Brain microvascular endothelial cell (primary cell): ENCODE measurements at regions not wholly inside any gene's neighbourhood (a gene's known extent, or its start where the extent isn't known, plus 50 kb on each side); places are given as distances from the start of the nearest gene placed in this dataset.

Experiments
- DNase-seq: peaks from one replicate; pipeline ENCODE4 v3.0.0-alpha.2; 2020
- H3K27ac ChIP-seq: fragments of 250-450 bp; sonication (Bioruptor Pico); 2 replicates; pipeline ENCODE4 v1.5.1; 2020; ENCODE audit warnings: mild to moderate bottlenecking, moderate library complexity
- H3K27me3 ChIP-seq: fragments of 250-450 bp; sonication (Bioruptor Pico); replicated peaks from 2 replicates; pipeline ENCODE4 v1.5.1; 2020; ENCODE audit warnings: mild to moderate bottlenecking
- H3K36me3 ChIP-seq: fragments of 250-450 bp; sonication (Bioruptor Pico); replicated peaks from 2 replicates; pipeline ENCODE4 v1.5.1; 2020; ENCODE audit warnings: mild to moderate bottlenecking
- H3K4me3 ChIP-seq: 2 replicates; pipeline ENCODE4 v1.5.1; 2011; ENCODE audit warnings: low read depth, mild to moderate bottlenecking, control low read depth, low read length, moderate library complexity
- in situ Hi-C: cut with HindIII; loops from 2 replicates; pipeline ENCODE4 v1.10.0; 2017; ENCODE audit warnings: low sequenced_read_pairs, low pct_ligation_motif_present
- TF ChIP-seq, protein P1 (sequence below): IDR thresholded peaks from 2 replicates; pipeline ENCODE4 v1.5.1; 2011; ENCODE audit warnings: low read depth, mild to moderate bottlenecking, moderate library complexity, low read length, control low read depth, inconsistent platforms; ENCODE audit errors: missing control alignments

DNA sequence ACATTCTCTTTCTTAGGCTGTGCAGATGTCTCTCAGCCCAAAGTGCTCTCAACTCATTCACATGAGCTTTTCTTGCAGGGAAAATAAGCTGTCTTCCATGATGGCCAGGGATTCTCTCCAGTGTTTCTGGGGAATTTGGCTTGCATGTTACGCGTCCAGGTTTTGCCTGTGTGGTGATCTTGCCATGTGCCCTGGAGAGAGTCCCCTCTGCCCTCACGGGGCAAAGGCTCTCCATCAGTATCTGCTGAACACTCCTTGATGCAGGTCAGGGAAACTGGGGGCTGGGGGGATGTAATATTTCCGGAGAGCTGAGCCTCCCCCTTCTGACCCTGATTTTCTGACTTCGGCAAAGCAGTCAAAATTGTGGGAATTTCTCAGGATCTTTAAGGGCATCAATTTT is 87.6 kb downstream of the ACKR3 start:
- Histone ChIP-seq H3K27me3 (no peaks in the 10 kb centered on the region), H3K4me3 (no peak overlapping the region), H3K36me3 (no peaks in the 10 kb centered on the region), H3K27ac (no peak overlapping the region)
- TF ChIP-seq, protein P1, sequence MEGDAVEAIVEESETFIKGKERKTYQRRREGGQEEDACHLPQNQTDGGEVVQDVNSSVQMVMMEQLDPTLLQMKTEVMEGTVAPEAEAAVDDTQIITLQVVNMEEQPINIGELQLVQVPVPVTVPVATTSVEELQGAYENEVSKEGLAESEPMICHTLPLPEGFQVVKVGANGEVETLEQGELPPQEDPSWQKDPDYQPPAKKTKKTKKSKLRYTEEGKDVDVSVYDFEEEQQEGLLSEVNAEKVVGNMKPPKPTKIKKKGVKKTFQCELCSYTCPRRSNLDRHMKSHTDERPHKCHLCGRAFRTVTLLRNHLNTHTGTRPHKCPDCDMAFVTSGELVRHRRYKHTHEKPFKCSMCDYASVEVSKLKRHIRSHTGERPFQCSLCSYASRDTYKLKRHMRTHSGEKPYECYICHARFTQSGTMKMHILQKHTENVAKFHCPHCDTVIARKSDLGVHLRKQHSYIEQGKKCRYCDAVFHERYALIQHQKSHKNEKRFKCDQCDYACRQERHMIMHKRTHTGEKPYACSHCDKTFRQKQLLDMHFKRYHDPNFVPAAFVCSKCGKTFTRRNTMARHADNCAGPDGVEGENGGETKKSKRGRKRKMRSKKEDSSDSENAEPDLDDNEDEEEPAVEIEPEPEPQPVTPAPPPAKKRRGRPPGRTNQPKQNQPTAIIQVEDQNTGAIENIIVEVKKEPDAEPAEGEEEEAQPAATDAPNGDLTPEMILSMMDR, result no peak
- no peak for DNase-seq
- in situ Hi-C loops, result no loop called here

DNA sequence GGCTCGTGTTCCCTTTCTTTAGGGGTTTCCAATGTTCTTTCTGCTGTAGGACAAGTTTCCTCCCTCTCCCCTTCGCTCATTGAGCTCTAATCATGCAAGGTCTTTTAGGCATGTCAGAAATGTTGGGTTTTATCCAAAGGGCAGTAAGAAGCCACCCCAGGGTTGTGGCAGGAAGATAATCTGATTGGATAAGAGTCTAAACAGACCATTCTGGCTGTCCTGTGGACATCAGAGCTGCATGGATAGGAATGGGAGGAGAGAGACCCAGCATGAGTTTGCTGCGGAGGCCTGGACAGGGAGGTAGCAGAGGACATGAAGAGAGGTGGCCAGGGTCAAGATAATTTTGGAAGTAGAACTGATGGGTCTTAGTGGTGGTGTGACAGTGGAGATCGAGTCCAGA is 88.2 kb downstream of the ACKR3 start:
- Histone ChIP-seq H3K4me3 (no peak overlapping the region), H3K36me3 (no peaks in the 10 kb centered on the region), H3K27me3 (no peaks in the 10 kb centered on the region), H3K27ac (no peak overlapping the region)
- in situ Hi-C loops, result no loop called here
- TF ChIP-seq, protein P1, result no peak
- DNase-seq, result peak; percentile 37

DNA sequence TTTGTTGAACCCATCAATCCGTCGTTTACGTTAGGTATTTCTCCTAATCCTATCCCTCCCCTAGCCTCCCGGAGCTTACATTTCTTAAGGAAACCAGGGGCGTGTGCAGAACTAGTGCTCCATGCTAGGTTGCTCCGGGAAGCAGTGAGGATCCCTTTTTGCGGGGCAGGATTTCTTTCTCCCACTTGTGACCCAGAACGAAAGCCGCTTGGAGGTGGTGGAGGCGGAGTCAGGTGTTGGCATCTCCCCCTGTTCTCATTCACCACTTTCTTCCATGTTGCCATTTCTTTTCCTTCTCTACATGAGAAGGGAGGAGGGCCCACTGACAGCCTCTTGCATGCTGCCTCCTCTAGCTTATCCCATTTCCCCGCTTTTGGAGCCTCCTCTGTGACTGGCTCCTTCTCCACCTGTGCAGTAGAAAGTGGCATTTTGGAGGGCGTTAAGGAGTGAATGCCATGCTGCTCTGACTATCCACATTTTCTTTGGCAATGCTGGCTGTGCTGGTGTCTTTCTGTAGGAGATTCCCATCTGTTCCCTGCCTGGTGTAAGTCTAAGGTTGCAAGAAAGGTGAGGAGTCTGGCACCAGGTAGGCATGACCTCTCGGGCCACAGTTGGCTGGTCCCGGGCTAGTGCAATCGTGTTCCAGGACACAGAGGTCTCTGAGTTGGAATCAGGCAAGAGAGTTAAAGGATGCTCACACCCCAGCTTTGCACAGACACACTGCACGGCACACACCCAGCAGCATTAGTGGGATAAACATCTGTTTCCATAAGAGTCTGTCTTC is 89.5 kb downstream of the ACKR3 start:
- Histone ChIP-seq H3K4me3 (no peak overlapping the region), H3K27ac (no peak overlapping the region), H3K27me3 (no peaks in the 10 kb centered on the region), H3K36me3 (no peaks in the 10 kb centered on the region)
- TF ChIP-seq, protein P1, result no peak
- DNase-seq, result no peak
- in situ Hi-C loops, result no loop called here

DNA sequence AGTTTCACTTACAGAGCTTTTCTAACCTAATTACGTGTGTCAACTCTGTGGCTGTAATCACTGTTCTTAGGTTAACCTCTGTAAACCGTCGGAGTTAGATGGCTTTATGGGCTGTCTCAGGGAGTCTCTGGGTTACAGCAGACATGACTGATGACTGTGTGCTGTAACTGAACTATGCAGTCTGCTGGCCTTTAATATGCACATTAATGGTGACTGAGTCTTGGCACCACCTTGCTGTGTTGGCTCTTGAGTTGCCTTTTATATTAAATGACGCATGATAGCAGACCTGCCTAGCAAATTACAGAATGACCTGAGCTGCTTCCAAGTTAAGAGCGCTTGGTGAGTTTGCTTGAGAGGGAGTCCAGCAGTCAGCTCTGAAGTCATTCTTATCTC is 90.1 kb downstream of the ACKR3 start:
- DNase-seq, result no peak
- Histone ChIP-seq H3K4me3 (no peak overlapping the region), H3K36me3 (no peaks in the 10 kb centered on the region), H3K27me3 (no peaks in the 10 kb centered on the region), H3K27ac (no peak overlapping the region)
- in situ Hi-C loops, result no loop called here
- TF ChIP-seq, protein P1, result no peak

DNA sequence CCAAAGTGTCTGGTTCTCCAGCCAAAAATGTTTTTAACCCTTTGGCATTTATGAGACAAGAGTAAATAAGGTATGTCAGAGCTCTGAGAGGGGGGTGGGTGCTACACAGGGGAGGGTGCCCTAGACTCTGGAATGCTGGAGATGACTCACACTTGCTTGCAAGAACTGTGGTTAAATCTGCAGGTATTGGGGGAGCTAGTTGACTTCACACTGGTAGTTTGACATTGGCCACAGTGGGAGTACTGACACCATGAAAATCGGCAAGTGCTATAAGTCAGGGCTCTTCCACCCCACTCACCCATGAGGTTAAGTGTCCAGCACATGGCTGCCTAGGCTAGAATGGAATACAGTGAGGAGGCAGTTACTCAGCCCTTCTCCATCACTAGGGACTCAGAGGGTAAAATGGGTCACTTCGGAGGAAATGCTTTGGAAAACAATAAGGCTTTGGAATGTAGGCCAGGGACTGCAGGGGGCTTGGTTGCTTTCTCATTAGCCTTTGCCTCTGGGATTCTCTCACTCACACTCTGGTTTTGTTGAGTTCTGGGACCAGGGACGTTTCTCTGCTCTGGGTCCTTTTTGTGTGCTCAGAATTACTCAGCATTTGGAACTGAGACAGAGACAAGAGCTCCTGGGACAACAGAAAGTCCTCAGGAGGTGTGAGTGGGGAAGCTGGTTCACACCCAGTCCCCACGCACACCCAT is 91.6 kb downstream of the ACKR3 start:
- Histone ChIP-seq H3K36me3 (no peaks in the 10 kb centered on the region), H3K27me3 (no peaks in the 10 kb centered on the region), H3K4me3 (no peak overlapping the region), H3K27ac (peak overlapping the region; percentile 61)
- DNase-seq, result peak; percentile 43
- TF ChIP-seq, protein P1, result no peak
- in situ Hi-C loops, result no loop called here
